ENCODE measurements at regions not wholly inside any gene's neighbourhood (a gene's known extent, or its start where the extent isn't known, plus 50 kb on each side); places are given as distances from the start of the nearest gene placed in this dataset.

- no peak for TF ChIP-seq CTCF (conservative IDR thresholded peaks at IDR 0.05; ENCODE audit: low read length)
- no peak for DNase-seq (ENCODE audit: low read depth)
- H3K4me3 ChIP-seq (ENCODE audit: low read length): no peak overlapping the region
Measured at GRCh38 chr2:123723706-123724105, 301.4 kb upstream of the CNTNAP5 start.

GRCh38 chr2:123732563-123732962, 292.5 kb upstream of the CNTNAP5 start:
- no peak overlapping the region for H3K4me3 ChIP-seq (ENCODE audit: low read length)
- TF ChIP-seq CTCF (conservative IDR thresholded peaks at IDR 0.05; ENCODE audit: low read length): no peak
- DNase-seq (ENCODE audit: low read depth): no peak

- H3K4me3 ChIP-seq (ENCODE audit: low read length): no peak overlapping the region
- TF ChIP-seq CTCF (conservative IDR thresholded peaks at IDR 0.05; ENCODE audit: low read length): no peak
- no peak for DNase-seq (ENCODE audit: low read depth)
Measured at GRCh38 chr2:123737371-123737770, 287.7 kb upstream of the CNTNAP5 start.

- TF ChIP-seq CTCF (conservative IDR thresholded peaks at IDR 0.05; ENCODE audit: low read length): no peak
- DNase-seq (ENCODE audit: low read depth): no peak
Measured at GRCh38 chr2:123738643-123739042, 286.4 kb upstream of the CNTNAP5 start.

GRCh38 chr2:123746006-123746405, 279.1 kb upstream of the CNTNAP5 start:
- DNase-seq (ENCODE audit: low read depth): no peak
- no peak for TF ChIP-seq CTCF (conservative IDR thresholded peaks at IDR 0.05; ENCODE audit: low read length)
- H3K4me3 ChIP-seq (ENCODE audit: low read length): no peak overlapping the region

More at GRCh38 chr2:123738643-123739042, 286.4 kb upstream of the CNTNAP5 start:
- no peak overlapping the region for H3K4me3 ChIP-seq (ENCODE audit: low read length)

GRCh38 chr2:123747326-123747725, 277.8 kb upstream of the CNTNAP5 start:
- DNase-seq (ENCODE audit: low read depth): no peak
- H3K4me3 ChIP-seq (ENCODE audit: low read length): no peak overlapping the region

GRCh38 chr2:123762221-123762620, 262.9 kb upstream of the CNTNAP5 start:
- no peak for TF ChIP-seq CTCF (conservative IDR thresholded peaks at IDR 0.05; ENCODE audit: low read length)
- DNase-seq (ENCODE audit: low read depth): no peak
- no peak overlapping the region for H3K4me3 ChIP-seq (ENCODE audit: low read length)

More at GRCh38 chr2:123747326-123747725, 277.8 kb upstream of the CNTNAP5 start:
- TF ChIP-seq CTCF (conservative IDR thresholded peaks at IDR 0.05; ENCODE audit: low read length): no peak
